ENCODE measurements at regions not wholly inside any gene's neighbourhood (a gene's known extent, or its start where the extent isn't known, plus 50 kb on each side); places are given as distances from the start of the nearest gene placed in this dataset.

GRCh38 chr20:57905448-57905847 lies 195.6 kb upstream of the PMEPA1 start:
- no peak for DNase-seq (ENCODE audit: low spot score in 2 of 2)
- TF ChIP-seq POLR2A (IDR thresholded peaks at IDR 0.05) (no peak), POLR2AphosphoS5 (IDR thresholded peaks at IDR 0.05) (no peak)
- TF ChIP-seq, protein P1, sequence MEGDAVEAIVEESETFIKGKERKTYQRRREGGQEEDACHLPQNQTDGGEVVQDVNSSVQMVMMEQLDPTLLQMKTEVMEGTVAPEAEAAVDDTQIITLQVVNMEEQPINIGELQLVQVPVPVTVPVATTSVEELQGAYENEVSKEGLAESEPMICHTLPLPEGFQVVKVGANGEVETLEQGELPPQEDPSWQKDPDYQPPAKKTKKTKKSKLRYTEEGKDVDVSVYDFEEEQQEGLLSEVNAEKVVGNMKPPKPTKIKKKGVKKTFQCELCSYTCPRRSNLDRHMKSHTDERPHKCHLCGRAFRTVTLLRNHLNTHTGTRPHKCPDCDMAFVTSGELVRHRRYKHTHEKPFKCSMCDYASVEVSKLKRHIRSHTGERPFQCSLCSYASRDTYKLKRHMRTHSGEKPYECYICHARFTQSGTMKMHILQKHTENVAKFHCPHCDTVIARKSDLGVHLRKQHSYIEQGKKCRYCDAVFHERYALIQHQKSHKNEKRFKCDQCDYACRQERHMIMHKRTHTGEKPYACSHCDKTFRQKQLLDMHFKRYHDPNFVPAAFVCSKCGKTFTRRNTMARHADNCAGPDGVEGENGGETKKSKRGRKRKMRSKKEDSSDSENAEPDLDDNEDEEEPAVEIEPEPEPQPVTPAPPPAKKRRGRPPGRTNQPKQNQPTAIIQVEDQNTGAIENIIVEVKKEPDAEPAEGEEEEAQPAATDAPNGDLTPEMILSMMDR (IDR thresholded peaks at IDR 0.05), result no peak
- H3K27ac ChIP-seq, result no peak overlapping the region
- no peak overlapping the region for H3K4me3 ChIP-seq
- no peaks in the 10 kb centered on the region for H3K27me3 ChIP-seq
- H3K4me1 ChIP-seq, result no peaks in the 10 kb centered on the region
- no peaks in the 10 kb centered on the region for H3K36me3 ChIP-seq
- H3K9me3 ChIP-seq, result no peaks in the 10 kb centered on the region
- intact Hi-C loops (cut with DNase I; ENCODE audit: low total_unique reads), result no loop called here

DNA sequence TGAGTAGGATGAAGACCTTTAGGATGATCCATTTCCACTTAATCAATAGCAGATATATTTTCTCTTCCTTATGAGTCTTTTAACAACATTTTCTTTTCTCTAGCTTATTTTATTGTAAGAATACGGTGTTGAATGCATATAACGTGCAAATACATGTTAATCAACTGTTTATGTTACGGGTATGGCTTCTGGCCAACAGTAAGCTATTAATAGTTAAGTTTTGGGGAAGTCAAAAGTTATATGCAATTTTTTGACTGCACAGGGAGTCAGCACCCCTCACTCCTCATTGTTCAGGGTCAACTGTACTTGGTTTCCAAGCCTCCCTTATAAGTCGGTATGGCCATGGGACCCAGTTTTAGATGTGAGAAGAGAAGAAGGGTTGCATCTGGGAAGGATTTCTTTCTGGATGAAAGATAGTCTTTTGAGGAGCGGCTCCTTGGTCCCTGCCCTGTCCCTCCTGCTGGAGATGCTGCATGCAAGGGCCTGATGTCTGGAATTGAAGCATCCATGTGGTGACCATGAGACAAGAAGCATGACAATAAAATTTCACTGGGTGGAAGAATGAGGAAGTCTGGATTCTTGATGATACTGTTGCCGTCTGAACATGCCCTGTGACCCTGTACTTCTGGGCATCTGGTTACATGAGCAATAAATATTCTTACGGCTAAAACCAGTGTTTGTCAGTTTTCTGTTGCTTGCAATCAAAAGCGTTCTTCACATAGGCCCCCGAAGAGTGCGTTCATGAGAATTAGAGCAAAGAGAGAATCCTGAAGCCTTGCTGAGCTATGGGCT lies 194.7 kb upstream of the PMEPA1 start:
- H3K9me3 ChIP-seq, result no peaks in the 10 kb centered on the region
- no peak overlapping the region for H3K4me3 ChIP-seq
- TF ChIP-seq, protein P1 (IDR thresholded peaks at IDR 0.05), result no peak
- TF ChIP-seq POLR2AphosphoS5 (IDR thresholded peaks at IDR 0.05) (no peak), POLR2A (IDR thresholded peaks at IDR 0.05) (no peak)
- no peaks in the 10 kb centered on the region for H3K4me1 ChIP-seq
- no peak for DNase-seq (ENCODE audit: low spot score in 2 of 2)
- no peak overlapping the region for H3K27ac ChIP-seq
- no peaks in the 10 kb centered on the region for H3K36me3 ChIP-seq
- intact Hi-C loops (cut with DNase I; ENCODE audit: low total_unique reads), result no loop called here
- H3K27me3 ChIP-seq, result no peaks in the 10 kb centered on the region

- H3K4me1 ChIP-seq, result no peaks in the 10 kb centered on the region
- no peaks in the 10 kb centered on the region for H3K27me3 ChIP-seq
- no peak overlapping the region for H3K27ac ChIP-seq
- no peak overlapping the region for H3K4me3 ChIP-seq
- no peak for DNase-seq (ENCODE audit: low spot score in 2 of 2)
- no peaks in the 10 kb centered on the region for H3K36me3 ChIP-seq
- intact Hi-C loops (cut with DNase I; ENCODE audit: low total_unique reads), result no loop called here
- no peaks in the 10 kb centered on the region for H3K9me3 ChIP-seq
- TF ChIP-seq, protein P1 (IDR thresholded peaks at IDR 0.05), result no peak
- TF ChIP-seq POLR2AphosphoS5 (IDR thresholded peaks at IDR 0.05) (no peak), POLR2A (IDR thresholded peaks at IDR 0.05) (no peak)
Measured at GRCh38 chr20:57902473-57902872, 192.7 kb upstream of the PMEPA1 start.

DNA sequence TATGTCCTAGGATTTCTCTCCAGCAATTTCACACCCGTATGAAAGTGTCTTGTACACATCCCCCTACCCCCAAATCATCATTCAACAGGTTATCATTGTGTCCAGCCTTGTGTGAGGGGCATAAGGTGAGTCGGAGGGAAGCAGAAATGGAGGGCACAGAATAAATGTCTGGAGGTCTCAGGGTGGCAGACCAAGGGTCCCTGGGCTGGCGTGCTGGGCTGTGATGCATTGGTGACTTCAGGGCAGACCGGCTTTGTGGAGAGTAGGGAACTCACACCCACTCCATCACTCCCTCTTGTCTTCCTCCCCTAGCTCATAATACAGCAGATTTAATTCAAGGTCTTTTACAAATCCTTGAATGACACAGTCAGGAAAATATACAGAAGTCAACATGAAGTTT lies 191.7 kb upstream of the PMEPA1 start:
- intact Hi-C loops (cut with DNase I; ENCODE audit: low total_unique reads), result no loop called here
- no peaks in the 10 kb centered on the region for H3K27me3 ChIP-seq
- no peaks in the 10 kb centered on the region for H3K36me3 ChIP-seq
- TF ChIP-seq POLR2A (IDR thresholded peaks at IDR 0.05) (no peak), POLR2AphosphoS5 (IDR thresholded peaks at IDR 0.05) (no peak)
- TF ChIP-seq, protein P1 (IDR thresholded peaks at IDR 0.05), result no peak
- H3K4me3 ChIP-seq, result no peak overlapping the region
- H3K9me3 ChIP-seq, result no peaks in the 10 kb centered on the region
- H3K27ac ChIP-seq, result no peak overlapping the region
- H3K4me1 ChIP-seq, result no peaks in the 10 kb centered on the region
- DNase-seq (ENCODE audit: low spot score in 2 of 2), result no peak

GRCh38 chr20:57900226-57900905 lies 190.6 kb upstream of the PMEPA1 start:
- Histone ChIP-seq H3K4me1 (no peaks in the 10 kb centered on the region), H3K27me3 (no peaks in the 10 kb centered on the region), H3K36me3 (no peaks in the 10 kb centered on the region), H3K4me3 (no peak overlapping the region), H3K27ac (no peak overlapping the region), H3K9me3 (no peaks in the 10 kb centered on the region)
- TF ChIP-seq POLR2A (IDR thresholded peaks at IDR 0.05) (no peak), POLR2AphosphoS5 (IDR thresholded peaks at IDR 0.05) (no peak)
- TF ChIP-seq, protein P1 (IDR thresholded peaks at IDR 0.05), result no peak
- DNase-seq (ENCODE audit: low spot score in 2 of 2), result peak in 1 of 2 donors; percentile 48
- intact Hi-C loops (cut with DNase I; ENCODE audit: low total_unique reads), result no loop called here

Data from breast epithelium (tissue), 4 donors.